Activated naive CD4-positive, alpha-beta T cell treated with anti-CD3 and anti-CD28 coated beads, Interleukin-2, amount 50 U/mL, for 24 hours (primary cell): ENCODE measurements at regions not wholly inside any gene's neighbourhood (a gene's known extent, or its start where the extent isn't known, plus 50 kb on each side); places are given as distances from the start of the nearest gene placed in this dataset.
A peak's percentile ranks its signal among the peaks of the same experiment; 100 is the strongest.

Experiments used
- H3K27ac Mint-ChIP-seq: one replicate; pipeline ENCODE4 v1.8.0; 2021; ENCODE audit warnings: mild to moderate bottlenecking, mixed read lengths
- H3K27me3 Mint-ChIP-seq: one replicate; pipeline ENCODE4 v1.8.0; 2021; ENCODE audit warnings: mixed read lengths
- H3K36me3 Mint-ChIP-seq: one replicate; pipeline ENCODE4 v1.8.0; 2021; ENCODE audit warnings: mixed read lengths
- H3K4me1 Mint-ChIP-seq: one replicate; pipeline ENCODE4 v1.8.0; 2021; ENCODE audit warnings: mixed read lengths
- H3K4me3 Mint-ChIP-seq: one replicate; pipeline ENCODE4 v1.8.0; 2021; ENCODE audit warnings: mild to moderate bottlenecking, mixed read lengths
- H3K9me3 Mint-ChIP-seq: one replicate; pipeline ENCODE4 v1.8.0; 2021; ENCODE audit warnings: mixed read lengths

GRCh38 chr4:153137159-153137558 lies 67.1 kb upstream of the TRIM2 start:
- H3K4me3 Mint-ChIP-seq = no peak overlapping the region
- no peaks in the 10 kb centered on the region for H3K36me3 Mint-ChIP-seq
- H3K27ac Mint-ChIP-seq = no peak overlapping the region
- no peaks in the 10 kb centered on the region for H3K9me3 Mint-ChIP-seq
- H3K27me3 Mint-ChIP-seq = no peaks in the 10 kb centered on the region
- peaks cover 10% of the 10 kb centered on the region for H3K4me1 Mint-ChIP-seq

GRCh38 chr4:153137677-153138630 lies 66.3 kb upstream of the TRIM2 start:
- Mint-ChIP-seq H3K27ac (no peak overlapping the region), H3K9me3 (no peaks in the 10 kb centered on the region), H3K4me1 (peaks cover 10% of the 10 kb centered on the region), H3K36me3 (no peaks in the 10 kb centered on the region), H3K4me3 (no peak overlapping the region), H3K27me3 (no peaks in the 10 kb centered on the region)

- H3K9me3 Mint-ChIP-seq = no peaks in the 10 kb centered on the region
- no peaks in the 10 kb centered on the region for H3K27me3 Mint-ChIP-seq
- H3K27ac Mint-ChIP-seq = no peak overlapping the region
- H3K36me3 Mint-ChIP-seq = no peaks in the 10 kb centered on the region
- peaks cover 8% of the 10 kb centered on the region for H3K4me1 Mint-ChIP-seq
- H3K4me3 Mint-ChIP-seq = no peak overlapping the region
These were observed 65.5 kb upstream of the TRIM2 start for GRCh38 chr4:153138736-153139135.

- no peaks in the 10 kb centered on the region for H3K27me3 Mint-ChIP-seq
- peaks cover 4% of the 10 kb centered on the region for H3K4me1 Mint-ChIP-seq
- no peaks in the 10 kb centered on the region for H3K36me3 Mint-ChIP-seq
- no peaks in the 10 kb centered on the region for H3K9me3 Mint-ChIP-seq
- H3K4me3 Mint-ChIP-seq = no peak overlapping the region
- H3K27ac Mint-ChIP-seq = no peak overlapping the region
These were observed 63.9 kb upstream of the TRIM2 start for GRCh38 chr4:153140294-153140693.

- Mint-ChIP-seq H3K4me3 (no peak overlapping the region), H3K4me1 (peaks cover 4% of the 10 kb centered on the region), H3K27ac (no peak overlapping the region), H3K36me3 (no peaks in the 10 kb centered on the region), H3K9me3 (no peaks in the 10 kb centered on the region), H3K27me3 (no peaks in the 10 kb centered on the region)
These were observed 63.0 kb upstream of the TRIM2 start for GRCh38 chr4:153141238-153141637.

- no peak overlapping the region for H3K27ac Mint-ChIP-seq
- no peaks in the 10 kb centered on the region for H3K27me3 Mint-ChIP-seq
- H3K4me1 Mint-ChIP-seq = peaks cover 4% of the 10 kb centered on the region
- H3K9me3 Mint-ChIP-seq = no peaks in the 10 kb centered on the region
- no peak overlapping the region for H3K4me3 Mint-ChIP-seq
- H3K36me3 Mint-ChIP-seq = no peaks in the 10 kb centered on the region
These were observed 61.4 kb upstream of the TRIM2 start for GRCh38 chr4:153142700-153143438.

- Mint-ChIP-seq H3K9me3 (no peaks in the 10 kb centered on the region), H3K27me3 (no peaks in the 10 kb centered on the region), H3K36me3 (no peaks in the 10 kb centered on the region), H3K4me3 (no peak overlapping the region), H3K27ac (no peak overlapping the region), H3K4me1 (peaks cover 4% of the 10 kb centered on the region)
These were observed 60.5 kb upstream of the TRIM2 start for GRCh38 chr4:153143527-153144348.

- H3K9me3 Mint-ChIP-seq = no peaks in the 10 kb centered on the region
- H3K36me3 Mint-ChIP-seq = no peaks in the 10 kb centered on the region
- no peaks in the 10 kb centered on the region for H3K27me3 Mint-ChIP-seq
- no peak overlapping the region for H3K27ac Mint-ChIP-seq
- H3K4me1 Mint-ChIP-seq = peaks cover 4% of the 10 kb centered on the region
- no peak overlapping the region for H3K4me3 Mint-ChIP-seq
These were observed 58.2 kb upstream of the TRIM2 start for GRCh38 chr4:153146031-153146430.

GRCh38 chr4:153146961-153147360 lies 57.3 kb upstream of the TRIM2 start:
- no peak overlapping the region for H3K4me3 Mint-ChIP-seq
- H3K4me1 Mint-ChIP-seq = peaks cover 10% of the 10 kb centered on the region
- peak overlapping the region; percentile 4 for H3K27ac Mint-ChIP-seq
- H3K36me3 Mint-ChIP-seq = no peaks in the 10 kb centered on the region
- H3K9me3 Mint-ChIP-seq = no peaks in the 10 kb centered on the region
- no peaks in the 10 kb centered on the region for H3K27me3 Mint-ChIP-seq

GRCh38 chr4:153148791-153149190 lies 55.5 kb upstream of the TRIM2 start:
- no peaks in the 10 kb centered on the region for H3K9me3 Mint-ChIP-seq
- H3K4me3 Mint-ChIP-seq = no peak overlapping the region
- H3K27me3 Mint-ChIP-seq = no peaks in the 10 kb centered on the region
- H3K36me3 Mint-ChIP-seq = no peaks in the 10 kb centered on the region
- no peak overlapping the region for H3K27ac Mint-ChIP-seq
- H3K4me1 Mint-ChIP-seq = peaks cover 21% of the 10 kb centered on the region

GRCh38 chr4:153151535-153152455 lies 52.4 kb upstream of the TRIM2 start:
- peaks cover 38% of the 10 kb centered on the region for H3K4me1 Mint-ChIP-seq
- H3K27ac Mint-ChIP-seq = no peak overlapping the region
- no peak overlapping the region for H3K4me3 Mint-ChIP-seq
- H3K9me3 Mint-ChIP-seq = no peaks in the 10 kb centered on the region
- no peaks in the 10 kb centered on the region for H3K36me3 Mint-ChIP-seq
- H3K27me3 Mint-ChIP-seq = no peaks in the 10 kb centered on the region

- Mint-ChIP-seq H3K4me3 (peak overlapping the region; percentile 92), H3K9me3 (no peaks in the 10 kb centered on the region), H3K4me1 (peaks cover 38% of the 10 kb centered on the region), H3K27me3 (no peaks in the 10 kb centered on the region), H3K36me3 (no peaks in the 10 kb centered on the region), H3K27ac (peak overlapping the region; percentile 81)
These were observed 51.5 kb upstream of the TRIM2 start for GRCh38 chr4:153152501-153153338.

- Mint-ChIP-seq H3K36me3 (no peaks in the 10 kb centered on the region), H3K4me3 (peak overlapping the region; percentile 92), H3K27me3 (no peaks in the 10 kb centered on the region), H3K9me3 (no peaks in the 10 kb centered on the region), H3K27ac (peak overlapping the region; percentile 81), H3K4me1 (peaks cover 38% of the 10 kb centered on the region)
These were observed 50.8 kb upstream of the TRIM2 start for GRCh38 chr4:153153339-153153871.
